WTC11 (cell line): ENCODE measurements at regions not wholly inside any gene's neighbourhood (a gene's known extent, or its start where the extent isn't known, plus 50 kb on each side); places are given as distances from the start of the nearest gene placed in this dataset.

ENCODE experiments used
- ATAC-seq: fragments of 200-7000 bp; cut with Tn5 transposase; 2 replicates; pipeline ENCODE4 v1.10.0; 2021; ENCODE audit warnings: mild to moderate bottlenecking, moderate library complexity
- CTCF ChIA-PET: fragments of 300-600 bp; sonication (Branson Sonifier 250); formaldehyde crosslinking; loops from one replicate; lab custom pipeline; 2021; ENCODE audit warnings: antibody characterized with exemption; lab: Charles Lee
- POLR2A ChIA-PET: fragments of 350-600 bp; sonication (Branson Sonifier 250); formaldehyde crosslinking; loops from one replicate; lab custom pipeline; 2021; ENCODE audit warnings: antibody characterized with exemption; lab: Charles Lee
- DNase-seq: peaks from one replicate; pipeline ENCODE4 v3.0.0; 2021; ENCODE audit warnings: low spot score
- H3K27ac Mint-ChIP-seq: 2 replicates; pipeline ENCODE4 v1.8.0; 2021; ENCODE audit warnings: mixed read lengths
- H3K27me3 Mint-ChIP-seq: 2 replicates; pipeline ENCODE4 v1.8.0; 2021; ENCODE audit warnings: low read depth, mild to moderate bottlenecking, moderate library complexity, mixed read lengths
- H3K36me3 Mint-ChIP-seq: 2 replicates; pipeline ENCODE4 v1.8.0; 2021; ENCODE audit warnings: mixed read lengths
- H3K4me1 Mint-ChIP-seq: 2 replicates; pipeline ENCODE4 v1.8.0; 2022; ENCODE audit warnings: mixed read lengths
- H3K4me3 Mint-ChIP-seq: 2 replicates; pipeline ENCODE4 v1.8.0; 2021; ENCODE audit warnings: mild to moderate bottlenecking, moderate library complexity, mixed read lengths
- H3K9me3 Mint-ChIP-seq: 2 replicates; pipeline ENCODE4 v1.8.0; 2021; ENCODE audit warnings: mixed read lengths
- EMX1 ChIP-seq: fragments of 250-450 bp; sonication (Bioruptor Pico); IDR thresholded peaks from 2 replicates; pipeline ENCODE4 v1.8.0; 2021; ENCODE audit warnings: mild to moderate bottlenecking
- IRF1 ChIP-seq: sonication (generic); formaldehyde crosslinking; IDR thresholded peaks from 2 replicates; pipeline ENCODE4 v1.8.0; 2023; ENCODE audit warnings: missing genetic modification reagents
- KAT7 ChIP-seq: sonication (generic); formaldehyde crosslinking; IDR thresholded peaks from 2 replicates; pipeline ENCODE4 v1.8.1; 2023; ENCODE audit warnings: missing genetic modification reagents, mild to moderate bottlenecking, borderline replicate concordance
- MXD4 ChIP-seq: fragments of 250-450 bp; sonication (Bioruptor Pico); IDR thresholded peaks from 2 replicates; pipeline ENCODE4 v1.8.0; 2021; ENCODE audit warnings: mild to moderate bottlenecking, moderate library complexity, borderline replicate concordance
- USF1 ChIP-seq: sonication (generic); formaldehyde crosslinking; IDR thresholded peaks from 2 replicates; pipeline ENCODE4 v1.8.0; 2022; ENCODE audit warnings: mild to moderate bottlenecking, missing genetic modification reagents
- USF2 ChIP-seq: sonication (generic); formaldehyde crosslinking; IDR thresholded peaks from 2 replicates; pipeline ENCODE4 v1.8.1; 2023; ENCODE audit warnings: mild to moderate bottlenecking, missing genetic modification reagents, moderate library complexity
- ZBTB21 ChIP-seq: sonication (generic); formaldehyde crosslinking; IDR thresholded peaks from 2 replicates; pipeline ENCODE4 v1.8.1; 2023; ENCODE audit warnings: mild to moderate bottlenecking, missing genetic modification reagents, borderline replicate concordance
- ZNF121 ChIP-seq: sonication (generic); formaldehyde crosslinking; IDR thresholded peaks from 2 replicates; pipeline ENCODE4 v1.8.0; 2023; ENCODE audit warnings: missing genetic modification reagents
- ZNF219 ChIP-seq: sonication (generic); formaldehyde crosslinking; IDR thresholded peaks from 2 replicates; pipeline ENCODE4 v1.8.0; 2023; ENCODE audit warnings: missing genetic modification reagents, mild to moderate bottlenecking, borderline replicate concordance
- ZNF232 ChIP-seq: sonication (generic); formaldehyde crosslinking; IDR thresholded peaks from 2 replicates; pipeline ENCODE4 v1.8.0; 2022; ENCODE audit warnings: mild to moderate bottlenecking, missing genetic modification reagents
- ZNF396 ChIP-seq: fragments of 250-450 bp; sonication (Bioruptor Pico); IDR thresholded peaks from 2 replicates; pipeline ENCODE4 v1.8.0; 2021; ENCODE audit warnings: mild to moderate bottlenecking, moderate library complexity, borderline replicate concordance
- ZNF532 ChIP-seq: fragments of 250-450 bp; sonication (Bioruptor Pico); IDR thresholded peaks from 2 replicates; pipeline ENCODE4 v1.9.0; 2021; ENCODE audit warnings: mild to moderate bottlenecking, borderline replicate concordance
- TF ChIP-seq, protein P1 (sequence below): sonication (generic); formaldehyde crosslinking; IDR thresholded peaks from 2 replicates; pipeline ENCODE4 v1.8.1; 2023; ENCODE audit warnings: mild to moderate bottlenecking, missing genetic modification reagents, moderate library complexity
- TF ChIP-seq, protein P2 (sequence below): sonication (generic); formaldehyde crosslinking; IDR thresholded peaks from 2 replicates; pipeline ENCODE4 v1.8.1; 2022; ENCODE audit warnings: mild to moderate bottlenecking, moderate library complexity, missing genetic modification reagents
- TF ChIP-seq, protein P3 (sequence below): sonication (generic); formaldehyde crosslinking; IDR thresholded peaks from 2 replicates; pipeline ENCODE4 v1.8.0; 2022; ENCODE audit warnings: mild to moderate bottlenecking, missing genetic modification reagents

DNA sequence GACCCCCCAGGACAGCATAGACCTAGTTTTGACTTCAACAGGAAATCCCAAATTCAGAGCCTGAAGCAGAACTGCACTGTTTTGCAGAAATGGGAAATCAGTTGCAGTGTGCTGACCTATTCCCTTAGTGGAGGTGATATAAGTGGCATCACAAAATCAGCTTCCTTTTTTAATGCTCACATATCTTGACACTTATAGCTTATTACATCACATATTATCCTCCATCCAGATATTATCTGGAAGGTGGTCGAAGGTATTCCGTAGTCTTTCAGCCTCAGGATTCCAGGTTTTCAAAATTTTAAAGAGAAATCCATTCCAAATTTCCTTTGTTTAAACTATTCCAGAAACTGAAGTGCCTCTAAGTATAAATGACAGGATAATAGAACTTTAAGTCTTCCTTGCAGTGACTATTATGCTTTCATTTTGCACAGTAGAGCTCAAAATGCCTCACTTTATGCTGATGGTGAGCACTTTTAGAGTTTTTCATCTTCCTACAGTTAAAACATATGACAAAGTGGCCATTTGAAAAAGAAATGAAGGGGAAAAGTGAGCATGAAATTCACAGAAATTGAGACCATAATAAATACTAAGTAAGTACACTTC is 106.4 kb upstream of the DPYD start (continued):
- TF ChIP-seq ZNF232 (CRISPR knock-in tag), result no peak

GRCh38 chr1:98025858-98026257 is 105.0 kb upstream of the DPYD start:
- H3K4me1 Mint-ChIP-seq, result no peaks in the 10 kb centered on the region

GRCh38 chr1:98021126-98021525 is 100.3 kb upstream of the DPYD start:
- ATAC-seq, result no peak
- no peak for DNase-seq
- POLR2A ChIA-PET, result no interaction called here
- H3K9me3 Mint-ChIP-seq, result no peaks in the 10 kb centered on the region
- H3K4me1 Mint-ChIP-seq, result no peaks in the 10 kb centered on the region
- CTCF ChIA-PET, result no interaction called here
- H3K27me3 Mint-ChIP-seq, result no peaks in the 10 kb centered on the region
- no peak overlapping the region for H3K27ac Mint-ChIP-seq
- H3K4me3 Mint-ChIP-seq, result no peak overlapping the region
- no peaks in the 10 kb centered on the region for H3K36me3 Mint-ChIP-seq
- TF ChIP-seq, protein P1, sequence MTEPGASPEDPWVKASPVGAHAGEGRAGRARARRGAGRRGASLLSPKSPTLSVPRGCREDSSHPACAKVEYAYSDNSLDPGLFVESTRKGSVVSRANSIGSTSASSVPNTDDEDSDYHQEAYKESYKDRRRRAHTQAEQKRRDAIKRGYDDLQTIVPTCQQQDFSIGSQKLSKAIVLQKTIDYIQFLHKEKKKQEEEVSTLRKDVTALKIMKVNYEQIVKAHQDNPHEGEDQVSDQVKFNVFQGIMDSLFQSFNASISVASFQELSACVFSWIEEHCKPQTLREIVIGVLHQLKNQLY (CRISPR knock-in tag), result no peak
- TF ChIP-seq, protein P2, sequence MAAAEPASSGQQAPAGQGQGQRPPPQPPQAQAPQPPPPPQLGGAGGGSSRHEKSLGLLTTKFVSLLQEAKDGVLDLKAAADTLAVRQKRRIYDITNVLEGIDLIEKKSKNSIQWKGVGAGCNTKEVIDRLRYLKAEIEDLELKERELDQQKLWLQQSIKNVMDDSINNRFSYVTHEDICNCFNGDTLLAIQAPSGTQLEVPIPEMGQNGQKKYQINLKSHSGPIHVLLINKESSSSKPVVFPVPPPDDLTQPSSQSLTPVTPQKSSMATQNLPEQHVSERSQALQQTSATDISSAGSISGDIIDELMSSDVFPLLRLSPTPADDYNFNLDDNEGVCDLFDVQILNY (CRISPR knock-in tag), result no peak
- TF ChIP-seq IRF1 (CRISPR knock-in tag) (no peak), KAT7 (CRISPR knock-in tag) (no peak), MXD4 (no peak), ZNF396 (CRISPR knock-in tag) (no peak), ZNF219 (CRISPR knock-in tag) (no peak)

More at GRCh38 chr1:98025858-98026257, 105.0 kb upstream of the DPYD start:
- Mint-ChIP-seq H3K36me3 (no peaks in the 10 kb centered on the region), H3K27me3 (no peaks in the 10 kb centered on the region), H3K27ac (no peak overlapping the region), H3K4me3 (no peak overlapping the region), H3K9me3 (no peaks in the 10 kb centered on the region)
- ATAC-seq (no peak), DNase-seq (no peak)
- CTCF ChIA-PET, result no interaction called here
- no peak for TF ChIP-seq EMX1 (CRISPR knock-in tag)
- TF ChIP-seq USF2 (CRISPR knock-in tag), result no peak
- no peak for TF ChIP-seq ZNF532 (CRISPR knock-in tag)
- TF ChIP-seq USF1 (CRISPR knock-in tag), result no peak
- TF ChIP-seq, protein P3, sequence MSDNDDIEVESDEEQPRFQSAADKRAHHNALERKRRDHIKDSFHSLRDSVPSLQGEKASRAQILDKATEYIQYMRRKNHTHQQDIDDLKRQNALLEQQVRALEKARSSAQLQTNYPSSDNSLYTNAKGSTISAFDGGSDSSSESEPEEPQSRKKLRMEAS (CRISPR knock-in tag), result no peak
- TF ChIP-seq ZNF121 (CRISPR knock-in tag), result no peak
- TF ChIP-seq ZBTB21 (CRISPR knock-in tag), result no peak
- POLR2A ChIA-PET, result no interaction called here
